ENCODE measurements at regions not wholly inside any gene's neighbourhood (a gene's known extent, or its start where the extent isn't known, plus 50 kb on each side); places are given as distances from the start of the nearest gene placed in this dataset.

GRCh38 chr20:52847029-52847660, 125.0 kb upstream of the TSHZ2 start:
- H3K36me3 ChIP-seq (ENCODE audit: control insufficient read depth in 1 of 2, insufficient read depth in 2 of 2, low read length in 1 of 2) = no peaks in the 10 kb centered on the region
- intact Hi-C loops (cut with DNase I) = no loop called here
- DNase-seq = no peak
- ATAC-seq (ENCODE audit: low FRiP score) = no peak
- H3K27me3 ChIP-seq (ENCODE audit: control insufficient read depth in 1 of 2, insufficient read depth in 2 of 2, low read length in 1 of 2) = no peaks in the 10 kb centered on the region
- no peaks in the 10 kb centered on the region for H3K9me3 ChIP-seq (ENCODE audit: control insufficient read depth, low read length)
- no peak overlapping the region for H3K27ac ChIP-seq (ENCODE audit: low read depth in 1 of 2, low read length in 2 of 2)
- no peak overlapping the region for H3K4me3 ChIP-seq (ENCODE audit: low read length in 2 of 2)
- no peaks in the 10 kb centered on the region for H3K4me1 ChIP-seq (ENCODE audit: control insufficient read depth in 1 of 2, insufficient read depth in 2 of 2, low read length in 2 of 2)
- 66 to 75% methylated on average over 4 of the region's 4 CpGs for WGBS, 2 donors

- Histone ChIP-seq H3K4me1 (ENCODE audit: control insufficient read depth in 1 of 2, insufficient read depth in 2 of 2, low read length in 2 of 2) (no peaks in the 10 kb centered on the region), H3K4me3 (ENCODE audit: low read length in 2 of 2) (no peak overlapping the region), H3K36me3 (ENCODE audit: control insufficient read depth in 1 of 2, insufficient read depth in 2 of 2, low read length in 1 of 2) (no peaks in the 10 kb centered on the region), H3K27me3 (ENCODE audit: control insufficient read depth in 1 of 2, insufficient read depth in 2 of 2, low read length in 1 of 2) (no peaks in the 10 kb centered on the region), H3K9me3 (ENCODE audit: control insufficient read depth, low read length) (no peaks in the 10 kb centered on the region), H3K27ac (ENCODE audit: low read depth in 1 of 2, low read length in 2 of 2) (no peak overlapping the region)
- DNase-seq (no peak), ATAC-seq (ENCODE audit: low FRiP score) (no peak)
- intact Hi-C loops (cut with DNase I) = no loop called here
Measured at GRCh38 chr20:52845044-52845443, 127.1 kb upstream of the TSHZ2 start.

- intact Hi-C loops (cut with DNase I) = no loop called here
- no peak overlapping the region for H3K4me3 ChIP-seq (ENCODE audit: low read length in 2 of 2)
Measured at GRCh38 chr20:52843425-52843824, 128.7 kb upstream of the TSHZ2 start.

GRCh38 chr20:52841003-52841402, 131.2 kb upstream of the TSHZ2 start:
- no peak for ATAC-seq (ENCODE audit: low FRiP score)

More at GRCh38 chr20:52843425-52843824, 128.7 kb upstream of the TSHZ2 start:
- WGBS, 2 donors = 82 to 91% methylated on average over 5 of the region's 5 CpGs
- ATAC-seq (ENCODE audit: low FRiP score) (no peak), DNase-seq (no peak)
- Histone ChIP-seq H3K9me3 (ENCODE audit: control insufficient read depth, low read length) (no peaks in the 10 kb centered on the region), H3K27me3 (ENCODE audit: control insufficient read depth in 1 of 2, insufficient read depth in 2 of 2, low read length in 1 of 2) (no peaks in the 10 kb centered on the region), H3K4me1 (ENCODE audit: control insufficient read depth in 1 of 2, insufficient read depth in 2 of 2, low read length in 2 of 2) (no peaks in the 10 kb centered on the region), H3K27ac (ENCODE audit: low read depth in 1 of 2, low read length in 2 of 2) (no peak overlapping the region), H3K36me3 (ENCODE audit: control insufficient read depth in 1 of 2, insufficient read depth in 2 of 2, low read length in 1 of 2) (no peaks in the 10 kb centered on the region)

GRCh38 chr20:52840041-52840440, 132.1 kb upstream of the TSHZ2 start:
- H3K9me3 ChIP-seq (ENCODE audit: control insufficient read depth, low read length) = no peaks in the 10 kb centered on the region
- intact Hi-C loops (cut with DNase I) = no loop called here
- no peaks in the 10 kb centered on the region for H3K27me3 ChIP-seq (ENCODE audit: control insufficient read depth in 1 of 2, insufficient read depth in 2 of 2, low read length in 1 of 2)
- H3K4me3 ChIP-seq (ENCODE audit: low read length in 2 of 2) = no peak overlapping the region
- no peak overlapping the region for H3K27ac ChIP-seq (ENCODE audit: low read depth in 1 of 2, low read length in 2 of 2)
- no peak for ATAC-seq (ENCODE audit: low FRiP score)
- no peaks in the 10 kb centered on the region for H3K36me3 ChIP-seq (ENCODE audit: control insufficient read depth in 1 of 2, insufficient read depth in 2 of 2, low read length in 1 of 2)
- H3K4me1 ChIP-seq (ENCODE audit: control insufficient read depth in 1 of 2, insufficient read depth in 2 of 2, low read length in 2 of 2) = no peaks in the 10 kb centered on the region
- DNase-seq = no peak
- WGBS, 2 donors = 88 to 94% methylated on average over 4 of the region's 4 CpGs

More at GRCh38 chr20:52841003-52841402, 131.2 kb upstream of the TSHZ2 start:
- H3K4me3 ChIP-seq (ENCODE audit: low read length in 2 of 2) = no peak overlapping the region
- no peaks in the 10 kb centered on the region for H3K9me3 ChIP-seq (ENCODE audit: control insufficient read depth, low read length)
- 54 to 58% methylated on average over 3 of the region's 3 CpGs for WGBS, 2 donors
- H3K36me3 ChIP-seq (ENCODE audit: control insufficient read depth in 1 of 2, insufficient read depth in 2 of 2, low read length in 1 of 2) = no peaks in the 10 kb centered on the region
- intact Hi-C loops (cut with DNase I) = no loop called here
- DNase-seq = no peak
- no peaks in the 10 kb centered on the region for H3K4me1 ChIP-seq (ENCODE audit: control insufficient read depth in 1 of 2, insufficient read depth in 2 of 2, low read length in 2 of 2)
- H3K27ac ChIP-seq (ENCODE audit: low read depth in 1 of 2, low read length in 2 of 2) = no peak overlapping the region
- no peaks in the 10 kb centered on the region for H3K27me3 ChIP-seq (ENCODE audit: control insufficient read depth in 1 of 2, insufficient read depth in 2 of 2, low read length in 1 of 2)

GRCh38 chr20:52838510-52839241, 133.5 kb upstream of the TSHZ2 start:
- ATAC-seq (ENCODE audit: low FRiP score) (no peak), DNase-seq (no peak)
- intact Hi-C loops (cut with DNase I) = no loop called here
- H3K4me1 ChIP-seq (ENCODE audit: control insufficient read depth in 1 of 2, insufficient read depth in 2 of 2, low read length in 2 of 2) = peaks cover 0 to 1% of the 10 kb centered on the region in 2 donors
- H3K27ac ChIP-seq (ENCODE audit: low read depth in 1 of 2, low read length in 2 of 2) = no peak overlapping the region
- no peaks in the 10 kb centered on the region for H3K27me3 ChIP-seq (ENCODE audit: control insufficient read depth in 1 of 2, insufficient read depth in 2 of 2, low read length in 1 of 2)
- no peaks in the 10 kb centered on the region for H3K36me3 ChIP-seq (ENCODE audit: control insufficient read depth in 1 of 2, insufficient read depth in 2 of 2, low read length in 1 of 2)
- no peak overlapping the region for H3K4me3 ChIP-seq (ENCODE audit: low read length in 2 of 2)
- H3K9me3 ChIP-seq (ENCODE audit: control insufficient read depth, low read length) = no peaks in the 10 kb centered on the region
- 35 to 36% methylated on average over 2 of the region's 2 CpGs for WGBS, 2 donors

GRCh38 chr20:52837378-52837777, 134.8 kb upstream of the TSHZ2 start:
- Histone ChIP-seq H3K27ac (ENCODE audit: low read depth in 1 of 2, low read length in 2 of 2) (no peak overlapping the region), H3K4me3 (ENCODE audit: low read length in 2 of 2) (no peak overlapping the region), H3K36me3 (ENCODE audit: control insufficient read depth in 1 of 2, insufficient read depth in 2 of 2, low read length in 1 of 2) (no peaks in the 10 kb centered on the region), H3K4me1 (ENCODE audit: control insufficient read depth in 1 of 2, insufficient read depth in 2 of 2, low read length in 2 of 2) (peaks cover 0 to 1% of the 10 kb centered on the region in 2 donors), H3K9me3 (ENCODE audit: control insufficient read depth, low read length) (no peaks in the 10 kb centered on the region), H3K27me3 (ENCODE audit: control insufficient read depth in 1 of 2, insufficient read depth in 2 of 2, low read length in 1 of 2) (no peaks in the 10 kb centered on the region)
- WGBS, 2 donors = 40 to 54% methylated on average over 4 of the region's 4 CpGs
- intact Hi-C loops (cut with DNase I) = no loop called here
- ATAC-seq (ENCODE audit: low FRiP score) (no peak), DNase-seq (no peak)

GRCh38 chr20:52833901-52834300, 138.3 kb upstream of the TSHZ2 start:
- H3K9me3 ChIP-seq (ENCODE audit: control insufficient read depth, low read length) = peaks cover 2% of the 10 kb centered on the region
- DNase-seq = no peak
- no peaks in the 10 kb centered on the region for H3K36me3 ChIP-seq (ENCODE audit: control insufficient read depth in 1 of 2, insufficient read depth in 2 of 2, low read length in 1 of 2)
- WGBS, 2 donors = 79 to 91% methylated on average over 2 of the region's 2 CpGs
- no peaks in the 10 kb centered on the region for H3K27me3 ChIP-seq (ENCODE audit: control insufficient read depth in 1 of 2, insufficient read depth in 2 of 2, low read length in 1 of 2)
- no peak overlapping the region for H3K27ac ChIP-seq (ENCODE audit: low read depth in 1 of 2, low read length in 2 of 2)
- H3K4me3 ChIP-seq (ENCODE audit: low read length in 2 of 2) = no peak overlapping the region
- intact Hi-C loops (cut with DNase I) = no loop called here
- ATAC-seq (ENCODE audit: low FRiP score) = no peak
- peaks cover 0 to 1% of the 10 kb centered on the region in 2 donors for H3K4me1 ChIP-seq (ENCODE audit: control insufficient read depth in 1 of 2, insufficient read depth in 2 of 2, low read length in 2 of 2)

GRCh38 chr20:52832151-52832774, 139.9 kb upstream of the TSHZ2 start:
- ATAC-seq (ENCODE audit: low FRiP score) = no peak
- H3K36me3 ChIP-seq (ENCODE audit: control insufficient read depth in 1 of 2, insufficient read depth in 2 of 2, low read length in 1 of 2) = no peaks in the 10 kb centered on the region
- WGBS, 2 donors = 74 to 82% methylated on average over 4 of the region's 4 CpGs
- no peak overlapping the region for H3K27ac ChIP-seq (ENCODE audit: low read depth in 1 of 2, low read length in 2 of 2)
- H3K4me1 ChIP-seq (ENCODE audit: control insufficient read depth in 1 of 2, insufficient read depth in 2 of 2, low read length in 2 of 2) = peaks cover 0 to 1% of the 10 kb centered on the region in 2 donors
- no peak for DNase-seq
- no peak overlapping the region for H3K4me3 ChIP-seq (ENCODE audit: low read length in 2 of 2)
- no peaks in the 10 kb centered on the region for H3K27me3 ChIP-seq (ENCODE audit: control insufficient read depth in 1 of 2, insufficient read depth in 2 of 2, low read length in 1 of 2)
- intact Hi-C loops (cut with DNase I) = no loop called here
- peaks cover 2% of the 10 kb centered on the region for H3K9me3 ChIP-seq (ENCODE audit: control insufficient read depth, low read length)
